ENCODE measurements at regions not wholly inside any gene's neighbourhood (a gene's known extent, or its start where the extent isn't known, plus 50 kb on each side); places are given as distances from the start of the nearest gene placed in this dataset.
"Not testable (repeated sequence)": the region's sequence is repeated elsewhere in the genome, so short reads cannot be mapped to it uniquely, and the experiment has no call there.

DNA sequence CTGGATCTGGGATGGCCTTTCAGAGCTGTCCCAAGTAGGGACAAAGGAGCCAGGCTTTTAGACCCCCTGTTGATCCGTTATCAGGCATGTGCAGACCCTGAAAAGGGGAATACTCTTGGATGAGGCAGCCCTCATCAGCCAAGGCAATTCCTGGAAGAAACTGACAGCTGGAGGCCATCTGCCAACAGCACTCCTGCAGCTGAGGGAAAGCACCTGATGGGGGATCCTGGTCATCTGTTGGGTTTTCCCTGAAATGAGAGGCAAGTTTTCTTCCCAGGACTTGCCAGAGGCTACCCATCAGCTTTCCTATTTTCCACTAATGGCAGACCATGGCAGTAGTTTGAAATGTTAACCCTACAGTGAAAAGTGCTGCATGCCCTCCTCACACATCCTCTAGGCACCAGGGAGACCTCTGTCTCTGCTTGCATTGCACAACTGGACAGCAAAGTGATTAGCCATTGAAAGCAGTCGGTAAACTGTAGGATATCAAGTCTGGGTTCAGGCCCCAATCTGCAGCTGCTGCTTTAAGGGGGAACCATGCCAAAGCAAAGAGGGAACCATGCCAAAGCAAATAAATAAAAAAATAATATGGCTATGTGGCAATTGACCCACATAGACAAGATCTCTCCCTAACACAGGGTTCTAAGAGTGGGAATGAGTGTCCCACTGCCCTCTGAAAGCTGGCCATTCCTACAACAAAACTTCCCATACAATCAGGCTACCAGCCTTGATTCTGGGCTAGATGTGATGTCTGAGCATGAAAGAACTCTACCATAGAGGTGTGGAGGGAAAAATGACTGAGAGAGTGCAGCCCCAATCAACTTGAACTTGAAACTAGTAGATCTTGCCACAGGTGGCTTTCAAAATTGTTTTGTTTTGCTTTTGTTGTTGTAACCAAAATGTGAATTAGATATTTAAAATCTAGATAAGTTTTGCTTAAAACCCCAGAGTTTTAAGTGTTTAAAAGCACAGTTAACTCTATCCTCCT, 232.0 kb upstream of the STT3B start:
- DNase-seq, result no peak

DNA sequence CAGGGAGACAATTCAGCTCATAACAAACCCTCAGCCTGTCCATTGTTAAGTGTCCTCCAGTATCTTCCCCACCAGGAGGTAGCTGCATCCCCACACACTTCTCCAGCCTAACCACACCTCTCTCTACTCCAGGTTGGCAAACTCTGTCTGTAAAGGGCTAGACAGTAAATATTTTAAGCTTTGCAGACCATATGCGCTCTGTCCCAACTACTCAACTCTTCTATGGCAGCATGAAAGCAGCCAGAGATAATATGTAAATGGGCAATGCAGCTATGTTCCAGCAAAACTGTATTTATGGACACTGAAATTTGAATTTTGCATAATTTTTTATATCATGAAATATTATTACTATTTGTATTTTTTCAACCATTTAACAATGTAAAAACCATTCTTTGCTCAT, 230.4 kb upstream of the STT3B start:
- DNase-seq, result no peak

GRCh38 chr3:31305340-31305739, 227.4 kb upstream of the STT3B start:
- no peak for DNase-seq

GRCh38 chr3:31307131-31307785, 225.5 kb upstream of the STT3B start:
- DNase-seq, result no peak

- DNase-seq, result no peak
These were observed 221.2 kb upstream of the STT3B start for GRCh38 chr3:31311559-31311958.

DNA sequence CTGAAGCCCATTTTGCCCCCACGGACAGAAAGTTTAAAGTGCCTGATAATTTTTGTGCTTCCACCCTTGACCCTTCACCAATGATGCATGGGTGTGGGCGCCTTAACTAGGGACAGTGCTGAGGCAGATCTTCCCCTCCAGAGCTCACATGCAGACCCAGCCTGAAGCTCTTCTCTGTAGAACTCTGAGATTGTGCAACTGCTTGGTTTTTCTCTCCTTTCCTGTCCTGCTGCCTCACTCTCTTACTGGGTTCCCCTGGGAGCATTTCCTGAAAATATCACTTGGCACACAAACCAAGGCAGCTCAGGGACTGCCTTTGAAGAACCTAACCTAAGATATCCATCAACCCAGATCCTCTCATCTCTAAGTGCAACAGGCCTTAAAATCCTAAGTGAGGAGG, 220.3 kb upstream of the STT3B start:
- no peak for DNase-seq

DNA sequence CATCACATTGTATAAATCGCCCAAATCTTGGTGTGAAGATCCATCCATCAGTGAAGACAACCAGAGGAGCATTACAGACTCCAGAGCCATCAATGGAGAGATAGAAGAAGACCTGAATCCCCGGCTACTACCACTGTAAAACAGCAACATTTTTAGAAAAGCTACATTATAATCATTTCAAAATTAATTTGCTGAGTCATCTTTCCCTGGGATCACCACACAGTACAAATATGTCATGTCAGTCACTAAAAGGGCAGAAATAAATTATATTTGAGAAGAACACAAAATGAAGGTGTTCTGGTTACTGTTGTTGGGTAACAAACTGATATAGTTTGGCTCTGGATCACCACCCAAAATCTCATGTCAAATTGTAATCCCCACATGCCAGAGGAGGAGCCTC, 218.5 kb upstream of the STT3B start:
- no peak for DNase-seq

DNA sequence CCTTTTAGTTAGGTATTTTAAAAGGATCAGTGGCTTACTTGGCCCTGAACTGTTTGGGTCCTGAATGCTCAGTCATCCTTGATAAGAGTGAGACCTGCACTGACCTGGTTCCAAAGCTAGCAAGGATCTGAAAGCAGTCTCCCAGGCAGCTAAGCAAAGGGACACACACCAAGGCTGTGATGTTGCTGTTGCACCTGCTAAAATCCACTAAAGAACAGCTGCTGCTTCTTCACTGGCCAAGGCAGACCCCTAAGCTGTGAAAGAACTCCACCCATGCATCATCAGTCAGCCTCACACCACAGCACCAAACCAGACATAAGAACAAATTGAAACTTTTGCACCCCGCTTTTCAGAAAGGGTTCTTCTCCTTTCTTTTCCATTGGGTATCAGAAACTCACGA, 213.4 kb upstream of the STT3B start:
- no peak for DNase-seq

DNA sequence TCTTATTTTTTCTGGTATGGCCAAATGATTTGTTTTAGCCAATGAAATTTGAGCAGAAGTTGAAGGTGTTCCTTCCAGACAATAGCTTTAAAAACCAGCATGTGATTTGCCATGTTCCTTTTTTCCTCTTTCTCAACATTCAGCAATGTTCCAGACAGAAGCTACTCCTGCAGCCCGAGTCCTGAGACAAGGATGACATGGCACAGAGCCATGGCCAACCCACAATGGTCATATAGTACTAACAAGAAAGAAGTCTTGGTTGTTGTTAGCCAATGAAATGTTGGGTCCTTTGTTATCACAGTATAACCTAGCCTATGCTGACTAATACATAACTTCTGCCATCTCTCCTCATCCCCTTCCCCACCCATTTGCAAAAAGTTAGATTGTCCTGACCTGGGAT, 211.1 kb upstream of the STT3B start:
- DNase-seq, result no peak

GRCh38 chr3:31322460-31322859, 210.3 kb upstream of the STT3B start:
- DNase-seq, result no peak

- DNase-seq, result not testable (repeated sequence)
These were observed 204.8 kb upstream of the STT3B start for GRCh38 chr3:31327826-31328357.

DNA sequence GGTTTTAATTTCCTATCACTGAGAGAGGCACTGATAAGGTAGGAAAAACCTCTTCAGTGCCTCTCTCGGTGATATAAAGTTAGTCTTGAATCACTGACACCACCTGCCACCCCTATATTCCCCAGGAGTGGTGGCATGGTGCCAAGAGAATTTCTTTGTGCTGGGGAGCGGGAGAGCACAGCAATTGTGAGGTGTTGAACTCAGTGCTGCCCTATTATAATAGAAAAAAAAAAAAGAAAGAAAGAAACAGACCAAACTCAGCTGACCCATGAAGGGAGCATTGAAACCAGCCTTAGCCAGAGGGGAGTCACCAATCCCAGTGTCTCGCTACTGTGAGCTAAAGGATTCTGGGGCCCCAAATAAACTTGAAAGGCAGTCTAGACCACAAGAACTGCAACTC, 201.4 kb upstream of the STT3B start:
- no peak for DNase-seq

DNA sequence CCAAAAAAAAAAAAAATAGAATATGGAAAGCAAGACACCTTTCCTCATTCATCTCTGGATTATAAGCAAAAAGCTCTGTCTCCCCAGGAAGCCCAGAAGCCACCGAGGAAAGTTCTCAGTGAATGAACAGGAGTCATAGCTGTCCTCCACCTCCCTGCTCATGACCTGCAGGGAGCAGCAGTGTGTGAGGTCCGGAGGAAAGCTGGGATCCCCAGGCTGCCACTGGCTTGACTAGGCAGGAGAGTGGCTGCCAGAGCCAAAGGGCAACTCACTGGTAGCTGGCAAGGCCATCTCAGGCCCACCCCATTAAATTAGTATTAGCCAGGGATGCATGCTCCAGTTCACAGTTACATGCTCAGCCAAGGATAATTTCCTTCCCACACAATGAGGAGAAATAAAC, 191.6 kb upstream of the STT3B start:
- DNase-seq, result no peak

DNA sequence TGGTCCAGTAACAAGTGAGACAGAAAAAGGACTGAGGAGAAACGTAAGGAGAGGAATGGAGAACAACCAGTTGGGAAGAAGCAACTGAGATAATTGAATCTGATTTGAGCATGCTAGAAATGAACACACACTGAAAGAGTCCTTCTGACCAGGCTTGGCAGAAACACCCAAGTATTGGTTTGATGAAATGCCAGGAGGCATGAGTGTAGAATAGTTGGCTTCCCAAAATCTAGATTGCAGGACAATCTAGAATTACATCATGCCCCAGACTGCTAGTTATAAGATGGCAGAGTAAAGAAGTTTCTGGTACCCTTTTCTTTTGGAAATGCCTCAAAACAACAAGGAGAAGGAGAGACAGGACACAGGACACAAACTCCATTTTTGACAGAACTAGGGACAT, 189.7 kb upstream of the STT3B start:
- DNase-seq, result no peak

DNA sequence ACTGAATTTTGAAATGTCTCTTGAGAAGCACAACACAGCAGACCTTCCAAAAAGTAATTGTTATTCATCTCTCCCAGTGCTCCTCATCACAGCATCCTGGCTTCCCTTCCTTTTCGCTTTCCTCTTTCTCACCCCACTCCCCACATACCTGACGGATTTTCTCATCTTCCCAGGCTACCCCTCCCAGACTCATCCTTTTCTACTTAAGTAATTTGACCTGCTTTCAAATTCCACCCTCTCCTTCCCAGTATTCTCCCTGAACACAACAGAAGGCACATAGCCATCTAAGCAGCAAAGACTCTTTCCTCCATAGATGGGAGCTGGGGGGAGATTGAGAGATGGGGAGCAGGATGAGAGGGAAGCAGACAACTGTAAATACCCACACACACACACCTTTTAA, 187.1 kb upstream of the STT3B start:
- DNase-seq, result no peak

DNA sequence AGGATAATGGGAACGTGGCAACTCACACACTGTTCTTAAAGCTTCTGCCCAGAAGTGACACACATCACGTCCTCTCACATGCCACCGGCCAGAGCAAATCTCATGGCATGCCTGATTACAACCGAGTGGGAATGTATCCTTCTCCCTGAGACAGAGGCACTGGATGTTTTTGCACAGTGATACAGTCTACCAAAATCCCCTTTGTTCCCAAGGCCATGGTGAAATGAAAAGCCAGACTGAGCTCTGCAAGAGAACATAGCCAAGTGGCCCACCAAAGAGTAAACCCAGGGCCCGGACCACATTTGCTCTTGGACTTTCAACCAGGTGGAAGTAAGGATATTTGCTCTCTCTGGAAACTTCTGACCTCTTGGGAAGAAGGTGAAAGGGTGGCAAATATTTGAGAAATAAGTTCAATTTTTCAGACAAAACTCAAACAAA, 186.2 kb upstream of the STT3B start:
- DNase-seq, result no peak

DNA sequence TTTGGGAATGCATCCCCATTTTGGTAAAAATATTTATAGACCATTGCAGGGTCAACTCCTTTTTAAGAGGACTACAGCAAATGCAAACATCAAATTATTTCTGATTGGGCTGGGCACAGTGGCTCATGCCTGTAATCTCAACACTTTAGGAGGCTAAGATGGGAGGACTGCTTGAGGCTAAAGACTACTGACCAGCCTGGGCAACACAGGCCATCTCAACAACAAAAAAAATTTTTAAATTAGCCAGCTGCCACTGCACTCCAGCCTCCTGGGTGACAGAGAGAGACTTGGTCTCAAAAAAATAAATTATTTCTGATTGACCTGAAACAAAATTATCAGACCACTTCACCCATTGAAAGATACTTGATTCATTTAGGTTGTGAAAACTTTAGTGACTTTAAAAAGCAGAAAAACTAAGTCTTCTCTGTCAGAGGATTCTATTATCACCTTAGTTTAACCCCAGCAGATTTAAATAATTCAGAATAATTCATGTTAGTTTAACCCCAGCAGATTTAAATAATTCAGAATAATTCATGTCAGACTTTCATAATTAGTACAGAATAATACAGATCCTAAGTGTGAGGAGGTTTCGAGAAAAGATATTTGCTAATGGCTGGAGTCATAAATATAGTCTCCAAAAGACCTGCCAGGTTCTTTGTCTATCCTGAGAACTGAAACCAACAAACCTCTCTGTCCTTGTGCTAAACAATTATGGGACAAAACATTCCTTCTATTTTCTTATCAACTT, 183.6 kb upstream of the STT3B start:
- no peak for DNase-seq

- no peak for DNase-seq
These were observed 182.4 kb upstream of the STT3B start for GRCh38 chr3:31350307-31350706.

DNA sequence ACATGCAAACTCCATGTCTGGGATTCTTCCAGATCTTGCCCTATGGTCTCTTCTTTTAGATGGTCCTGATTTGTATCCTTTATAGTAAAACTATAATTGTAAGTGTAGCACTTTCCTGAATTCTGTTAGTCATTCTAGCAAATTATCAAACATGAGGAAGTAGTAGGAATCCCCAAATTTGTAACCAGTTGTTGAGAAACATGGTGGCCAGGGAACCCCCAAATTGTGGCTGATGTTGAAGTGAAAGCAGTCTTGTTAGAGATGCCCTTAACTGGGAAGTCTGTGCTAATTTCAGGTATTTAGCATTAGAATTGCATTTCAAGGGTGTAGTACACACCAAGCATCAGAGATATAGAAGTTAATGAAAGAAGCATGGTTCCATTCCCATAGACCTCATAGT, 180.4 kb upstream of the STT3B start:
- no peak for DNase-seq

- DNase-seq, result no peak
These were observed 179.6 kb upstream of the STT3B start for GRCh38 chr3:31353166-31353565.

DNA sequence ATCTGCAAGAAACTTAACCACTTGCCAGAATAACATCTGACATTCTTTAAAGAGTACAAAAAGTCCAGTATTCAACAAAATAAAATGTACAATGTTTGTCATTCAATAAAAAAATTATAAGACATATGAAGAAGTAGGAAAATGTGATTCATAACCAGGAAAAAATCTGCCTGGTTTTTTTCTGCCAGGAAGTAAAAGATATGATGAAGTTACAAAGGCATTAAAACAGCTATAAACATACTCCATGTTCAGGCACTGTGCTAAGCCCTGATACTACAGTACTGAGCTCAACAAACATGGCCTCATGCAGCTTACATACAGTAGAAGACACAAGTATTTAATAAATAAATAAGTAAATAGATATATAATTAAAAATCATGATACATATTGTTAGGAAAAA, 178.4 kb upstream of the STT3B start:
- no peak for DNase-seq

DNA sequence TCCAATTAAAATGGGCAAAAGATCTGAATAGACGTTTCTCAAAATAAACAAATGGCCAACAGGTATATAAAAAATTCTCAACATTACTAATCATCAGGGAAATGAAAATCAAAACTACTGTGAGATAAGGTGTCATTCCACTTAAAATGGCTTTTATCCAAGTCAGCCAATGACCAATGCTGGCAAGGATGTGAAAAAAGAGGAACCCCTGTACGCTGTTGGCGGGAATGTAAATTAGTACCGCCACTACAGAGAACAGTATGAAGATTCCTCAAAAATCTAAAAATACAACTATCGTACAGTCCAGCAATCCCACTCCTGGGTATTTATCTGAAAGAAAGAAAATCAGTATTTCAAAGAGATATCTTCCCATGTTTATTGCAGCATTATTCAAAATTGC, 176.9 kb upstream of the STT3B start:
- no peak for DNase-seq

GRCh38 chr3:31356941-31357340, 175.8 kb upstream of the STT3B start:
- DNase-seq, result no peak

Measured in DMS79 treated with DMSO at 0.1 percent for 48 hours (cell line).